HG03520 (cell line): ENCODE measurements at regions not wholly inside any gene's neighbourhood (a gene's known extent, or its start where the extent isn't known, plus 50 kb on each side); places are given as distances from the start of the nearest gene placed in this dataset.

ENCODE experiments used
- ATAC-seq: cut with Tn5 transposase; IDR thresholded peaks from one replicate; pipeline ENCODE4 v1.9.1; 2021; ENCODE audit warnings: mild to moderate bottlenecking, moderate library complexity; ENCODE audit not compliant: unreplicated experiment

GRCh38 chr2:47266939-47267710 is 90.8 kb upstream of the CALM2 start:
- ATAC-seq = no peak

DNA sequence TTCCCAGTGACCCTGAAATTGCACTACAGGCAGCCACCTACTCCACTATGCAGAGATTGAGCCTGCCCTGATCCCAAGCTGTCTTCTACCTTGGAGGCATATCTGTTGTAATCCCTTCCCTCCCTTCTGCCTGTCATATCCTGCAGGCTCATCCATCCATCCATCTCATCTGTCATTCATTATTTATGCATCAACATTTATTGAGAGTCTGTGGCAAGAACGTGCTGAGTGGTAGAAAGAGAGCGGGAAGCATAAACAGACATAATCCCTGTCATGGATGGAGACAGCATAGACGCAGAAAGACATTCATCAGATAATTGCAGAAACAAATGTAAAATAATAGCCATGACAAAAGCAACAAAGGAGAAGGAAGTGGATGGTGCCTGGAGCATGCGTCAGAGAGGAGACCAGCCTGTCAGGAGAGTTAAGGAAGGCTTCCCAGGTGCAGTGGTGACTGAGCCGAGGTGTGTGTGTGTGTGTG is 89.5 kb upstream of the CALM2 start:
- no peak for ATAC-seq

GRCh38 chr2:47265158-47265557 is 88.8 kb upstream of the CALM2 start:
- ATAC-seq = no peak

DNA sequence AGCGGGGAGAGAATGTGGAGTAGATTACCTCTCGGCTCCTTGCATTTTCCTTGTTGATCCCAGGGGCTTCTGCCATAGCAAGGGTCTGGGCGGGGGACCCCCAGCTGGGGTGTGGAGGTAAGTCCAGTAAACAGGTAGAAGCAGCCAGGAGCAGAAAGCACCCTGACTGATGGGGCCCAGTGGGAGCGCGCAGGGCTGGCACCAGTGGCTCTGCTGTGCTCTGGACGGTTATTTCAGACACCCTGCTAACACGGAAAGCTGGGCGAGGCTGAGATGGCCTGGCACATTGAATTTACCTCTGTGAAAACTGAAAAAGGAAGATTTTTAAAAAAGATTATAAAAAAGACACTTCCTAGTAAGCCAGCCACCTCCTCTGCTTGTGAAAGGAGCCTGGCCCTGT is 88.4 kb upstream of the CALM2 start:
- ATAC-seq = no peak

- no peak for ATAC-seq
Observed at GRCh38 chr2:47264143-47264542, 87.8 kb upstream of the CALM2 start.

DNA sequence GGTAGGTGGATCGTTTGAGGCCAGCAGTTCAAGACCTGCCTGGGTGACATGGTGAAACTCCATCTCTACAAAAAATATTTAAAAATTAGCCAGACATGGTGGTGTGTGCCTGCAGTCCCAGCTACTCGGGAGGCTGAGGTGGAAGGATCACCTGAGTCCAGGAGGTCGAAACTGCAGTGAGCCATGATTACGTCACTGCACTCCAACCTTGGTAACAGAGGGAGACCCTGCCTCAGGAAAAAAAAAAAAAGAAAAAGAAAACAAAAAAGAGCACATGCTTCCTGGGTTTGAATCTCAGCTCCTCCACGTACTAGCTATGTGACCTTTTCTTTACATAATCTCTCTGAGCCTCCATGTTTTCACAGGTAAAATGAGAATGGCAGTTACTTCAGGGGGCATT is 86.3 kb upstream of the CALM2 start:
- no peak for ATAC-seq

- no peak for ATAC-seq
Observed at GRCh38 chr2:47260971-47261370, 84.7 kb upstream of the CALM2 start.

GRCh38 chr2:47259829-47260228 is 83.5 kb upstream of the CALM2 start:
- ATAC-seq = no peak

GRCh38 chr2:47257946-47258348 is 81.6 kb upstream of the CALM2 start:
- no peak for ATAC-seq

DNA sequence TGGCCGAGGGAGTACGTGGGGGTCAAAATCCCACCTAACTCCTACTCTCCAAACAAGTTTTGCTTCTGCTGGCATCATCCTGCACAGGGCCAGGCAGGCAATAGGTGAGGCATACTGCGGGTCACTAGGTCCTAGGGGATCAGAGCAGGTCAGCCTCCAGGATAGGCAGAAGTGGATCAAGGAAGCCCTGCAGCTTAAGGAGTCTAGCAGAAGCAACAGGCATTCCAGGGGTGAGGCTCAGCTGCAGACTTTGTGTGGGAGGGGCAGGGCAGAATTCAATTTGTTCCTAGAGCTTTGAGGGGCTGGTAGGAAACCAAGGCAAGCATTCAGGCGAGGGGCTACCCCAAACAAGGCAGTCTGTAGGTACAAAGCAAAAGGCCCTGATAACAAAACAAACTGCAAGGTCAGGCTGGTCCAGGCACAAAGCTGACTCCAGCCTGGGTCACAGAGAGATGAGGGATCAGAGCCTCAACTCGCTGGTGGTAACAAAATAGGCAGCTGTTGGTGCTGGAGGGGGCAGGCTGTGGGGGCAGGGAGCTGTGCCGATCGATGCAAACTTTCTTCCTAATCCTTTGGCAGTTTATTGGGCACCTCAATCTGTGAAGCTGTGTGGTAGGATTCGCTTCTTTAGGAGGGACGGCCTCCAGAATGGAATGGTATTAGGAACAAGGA is 80.2 kb upstream of the CALM2 start:
- ATAC-seq = no peak

GRCh38 chr2:47255794-47256193 is 79.5 kb upstream of the CALM2 start:
- no peak for ATAC-seq

DNA sequence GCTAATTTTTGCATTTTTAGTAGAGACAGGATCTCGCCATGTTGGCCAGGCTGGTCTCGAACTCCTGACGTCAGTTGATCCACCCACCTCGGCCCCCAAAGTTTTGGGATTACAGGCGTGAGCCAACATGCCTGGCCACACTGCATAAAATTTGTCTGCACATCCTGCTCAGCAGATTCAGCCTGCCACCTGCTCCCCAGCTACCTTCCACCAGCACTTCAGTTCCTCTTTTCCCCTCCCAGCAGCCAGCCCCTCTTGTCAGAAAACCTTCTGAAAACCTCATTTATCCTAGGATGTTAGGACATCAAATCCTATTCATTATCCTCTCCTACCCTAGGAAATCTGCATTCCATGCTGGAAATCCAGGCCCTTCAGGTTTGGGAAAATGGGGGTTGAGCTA is 78.2 kb upstream of the CALM2 start:
- no peak for ATAC-seq

- ATAC-seq = no peak
Observed at GRCh38 chr2:47253447-47253846, 77.1 kb upstream of the CALM2 start.

- ATAC-seq = no peak
Observed at GRCh38 chr2:47251404-47251675, 75.0 kb upstream of the CALM2 start.

DNA sequence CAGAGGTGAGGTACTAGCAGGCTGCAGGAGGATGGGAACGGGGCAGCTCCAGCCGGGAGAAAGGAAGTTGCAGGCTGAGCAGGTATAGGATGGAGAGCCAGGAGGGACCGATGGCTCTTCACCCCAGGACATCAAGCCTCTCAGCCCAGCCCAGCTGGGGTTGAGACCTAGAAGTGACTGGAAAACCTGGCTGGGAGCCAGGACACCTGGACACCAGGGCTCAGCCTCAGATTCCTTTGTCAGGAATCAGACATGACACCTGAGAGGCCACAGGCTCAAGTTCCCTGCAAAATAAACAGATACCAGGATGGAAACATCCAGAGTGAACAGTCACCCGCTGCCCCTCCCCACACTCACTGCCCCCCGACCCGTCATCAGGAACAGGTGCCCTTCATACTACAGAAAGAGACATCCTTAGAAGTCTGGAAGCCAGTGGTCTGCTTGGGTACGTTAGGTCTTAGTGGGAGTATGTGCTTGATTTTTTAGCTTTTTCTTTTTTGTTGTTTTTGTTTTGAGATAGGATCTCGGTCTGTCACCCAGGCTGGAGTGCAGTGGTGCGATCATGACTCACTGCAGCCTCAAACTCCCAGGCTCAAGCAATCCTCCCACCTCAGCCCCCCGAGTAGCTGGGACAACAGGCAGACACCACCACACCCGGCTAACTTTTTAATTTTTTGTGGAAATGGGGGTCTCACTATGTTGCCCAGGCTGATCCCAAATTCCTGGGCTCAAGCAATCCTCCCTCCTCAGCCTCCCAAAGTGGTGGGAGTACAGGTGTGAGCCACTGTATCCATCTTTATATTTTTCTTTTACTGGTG is 74.5 kb upstream of the CALM2 start:
- no peak for ATAC-seq

GRCh38 chr2:47249931-47250330 is 73.6 kb upstream of the CALM2 start:
- ATAC-seq = no peak

DNA sequence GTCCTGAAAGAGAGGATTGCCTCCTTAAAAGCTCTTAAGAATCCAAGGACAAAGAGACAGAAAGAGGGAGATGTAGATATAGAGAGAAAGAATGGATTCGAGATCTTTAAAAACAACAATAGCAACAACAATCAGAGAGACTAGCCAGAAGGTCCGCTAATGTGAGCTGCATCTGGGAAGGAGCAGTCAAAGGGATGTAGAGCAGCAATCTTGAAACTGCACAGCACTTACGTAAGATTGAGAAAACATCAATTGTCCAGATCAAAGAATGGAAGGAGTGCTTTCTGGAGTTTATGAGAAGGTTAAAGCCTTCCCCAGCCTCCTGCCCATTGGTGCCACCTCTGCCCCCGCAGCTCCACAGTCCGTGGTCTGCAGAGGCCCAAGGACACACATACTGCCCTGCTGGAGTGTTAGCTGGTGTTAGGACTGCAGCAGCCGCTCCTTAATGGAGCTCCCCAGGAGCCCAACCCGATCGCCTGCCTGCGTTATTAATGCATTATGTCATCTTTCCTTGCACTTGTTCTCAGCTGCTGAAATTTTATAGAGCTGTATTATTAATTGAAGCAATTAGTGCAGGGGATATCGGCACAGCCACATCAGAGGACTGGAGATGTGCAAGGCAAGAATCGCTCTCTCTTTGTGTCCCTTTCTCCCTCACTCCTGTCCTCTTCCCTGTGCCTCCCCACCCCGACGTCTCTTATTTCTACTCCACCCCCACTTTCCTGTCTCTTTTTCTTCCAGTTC is 73.0 kb upstream of the CALM2 start:
- ATAC-seq = no peak

DNA sequence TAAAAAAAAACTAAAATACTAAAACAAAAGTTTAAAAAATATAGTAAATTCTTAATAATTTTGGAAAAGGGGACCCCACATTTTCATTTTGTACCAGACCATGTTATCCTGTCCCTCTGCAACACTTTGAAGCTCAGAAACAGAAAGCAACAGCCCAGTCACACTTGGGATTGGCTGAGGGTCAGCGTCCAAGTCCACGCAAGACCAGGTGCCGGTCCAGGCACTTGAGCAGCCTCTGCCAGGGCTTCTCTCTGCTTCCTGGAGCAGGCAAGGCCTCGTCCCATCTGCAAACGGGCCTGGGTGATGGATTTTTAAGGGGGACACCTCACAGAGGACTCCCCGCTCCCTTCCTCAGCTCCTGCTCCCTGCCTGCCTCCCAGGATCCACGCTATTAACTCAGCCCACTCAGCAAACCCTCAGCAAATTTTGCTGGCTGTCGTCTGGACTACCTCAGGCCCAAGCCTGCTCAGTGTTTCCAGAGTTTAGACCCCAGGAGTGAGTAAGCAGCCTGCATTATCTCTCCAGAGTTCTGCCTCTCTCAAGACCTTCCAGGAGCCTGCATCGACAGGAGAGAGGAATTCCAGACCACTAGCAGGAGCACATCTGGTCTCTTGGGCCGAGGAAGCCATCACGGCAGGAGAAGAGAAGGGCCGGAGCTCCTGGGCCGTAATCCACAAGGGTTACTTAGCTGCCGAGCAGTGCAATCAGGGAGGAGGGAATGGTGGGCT is 67.4 kb upstream of the CALM2 start:
- no peak for ATAC-seq

GRCh38 chr2:47241715-47242114 is 65.4 kb upstream of the CALM2 start:
- no peak for ATAC-seq

GRCh38 chr2:47239119-47239969 is 63.0 kb upstream of the CALM2 start:
- ATAC-seq = no peak
